Suprapubic skin (tissue), 4 donors: ENCODE measurements at regions not wholly inside any gene's neighbourhood (a gene's known extent, or its start where the extent isn't known, plus 50 kb on each side); places are given as distances from the start of the nearest gene placed in this dataset.

Experiments
- CTCF ChIP-seq, 2 donors: fragments of 200-600 bp in 1 of 2; fragments of 450-650 bp in 1 of 2; sonication (generic) in 1 of 2; IDR thresholded peaks; one replicate each; pipeline ENCODE4 v1.5.1; 2016 to 2019; ENCODE audit warnings: antibody characterized with exemption in 2 of 2, mild to moderate bottlenecking in 1 of 2, moderate library complexity in 1 of 2
- EP300 ChIP-seq: sonication (generic); formaldehyde crosslinking; IDR thresholded peaks from one replicate; pipeline ENCODE4 v1.6.1; 2017; ENCODE audit warnings: antibody characterized with exemption
- POLR2A ChIP-seq, 2 donors: fragments of 450-650 bp; IDR thresholded peaks; one replicate each; pipeline ENCODE4 v1.6.1; 2017; ENCODE audit warnings: antibody characterized with exemption in 2 of 2, mild to moderate bottlenecking in 2 of 2, moderate library complexity in 2 of 2
- POLR2AphosphoS5 ChIP-seq, 3 donors: sonication (generic); formaldehyde crosslinking; IDR thresholded peaks; one replicate each; pipeline ENCODE4 v1.6.1; 2017; ENCODE audit warnings: antibody characterized with exemption in 3 of 3

GRCh38 chr3:189446959-189447560, 184.1 kb upstream of the TP63 start:
- TF ChIP-seq CTCF (IDR thresholded peaks at IDR 0.05) (no peak), POLR2A (IDR thresholded peaks at IDR 0.05) (no peak), EP300 (no peak), POLR2AphosphoS5 (IDR thresholded peaks at IDR 0.05) (no peak)
